ENCODE measurements at regions not wholly inside any gene's neighbourhood (a gene's known extent, or its start where the extent isn't known, plus 50 kb on each side); places are given as distances from the start of the nearest gene placed in this dataset.
"Not testable (repeated sequence)": the region's sequence is repeated elsewhere in the genome, so short reads cannot be mapped to it uniquely, and the experiment has no call there.

DNA sequence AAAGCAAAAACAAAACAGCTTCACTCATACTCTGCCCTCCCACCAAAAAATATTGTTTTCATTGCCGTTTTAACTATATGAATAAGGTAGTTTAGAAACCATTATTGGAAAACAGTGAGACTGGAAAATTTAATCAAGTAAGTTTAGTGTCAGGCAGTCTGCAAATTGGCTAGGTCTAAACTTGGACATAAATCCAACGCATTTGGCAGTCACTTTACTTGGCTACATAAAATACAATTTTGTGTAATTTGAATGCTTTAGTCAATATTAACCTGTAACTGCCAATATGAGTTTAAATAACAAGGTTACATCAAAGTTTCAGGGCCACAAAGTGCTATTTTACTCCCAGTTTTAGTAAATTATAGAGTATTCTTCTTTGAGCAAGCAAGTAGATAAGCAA lies 202.3 kb upstream of the SLC38A2 start:
- DNase-seq (ENCODE audit: extremely low read depth in 1 of 2, low read depth in 1 of 2), result no peak

DNA sequence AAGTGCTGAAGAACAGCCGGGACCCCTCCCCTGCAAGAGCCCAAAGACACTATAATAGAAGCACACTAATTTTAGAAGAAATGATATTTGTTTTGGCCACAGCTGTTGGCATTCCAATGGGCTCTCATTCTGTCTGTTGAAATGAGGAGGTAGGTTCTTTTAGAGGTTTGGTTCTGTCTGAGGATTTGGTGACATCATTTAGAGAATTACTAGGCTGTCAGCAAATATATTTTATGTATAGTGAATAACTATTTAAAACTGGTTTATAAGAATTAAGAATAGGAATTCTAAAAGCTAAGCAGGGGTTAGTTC lies 200.7 kb upstream of the SLC38A2 start:
- DNase-seq (ENCODE audit: extremely low read depth in 1 of 2, low read depth in 1 of 2), result no peak

DNA sequence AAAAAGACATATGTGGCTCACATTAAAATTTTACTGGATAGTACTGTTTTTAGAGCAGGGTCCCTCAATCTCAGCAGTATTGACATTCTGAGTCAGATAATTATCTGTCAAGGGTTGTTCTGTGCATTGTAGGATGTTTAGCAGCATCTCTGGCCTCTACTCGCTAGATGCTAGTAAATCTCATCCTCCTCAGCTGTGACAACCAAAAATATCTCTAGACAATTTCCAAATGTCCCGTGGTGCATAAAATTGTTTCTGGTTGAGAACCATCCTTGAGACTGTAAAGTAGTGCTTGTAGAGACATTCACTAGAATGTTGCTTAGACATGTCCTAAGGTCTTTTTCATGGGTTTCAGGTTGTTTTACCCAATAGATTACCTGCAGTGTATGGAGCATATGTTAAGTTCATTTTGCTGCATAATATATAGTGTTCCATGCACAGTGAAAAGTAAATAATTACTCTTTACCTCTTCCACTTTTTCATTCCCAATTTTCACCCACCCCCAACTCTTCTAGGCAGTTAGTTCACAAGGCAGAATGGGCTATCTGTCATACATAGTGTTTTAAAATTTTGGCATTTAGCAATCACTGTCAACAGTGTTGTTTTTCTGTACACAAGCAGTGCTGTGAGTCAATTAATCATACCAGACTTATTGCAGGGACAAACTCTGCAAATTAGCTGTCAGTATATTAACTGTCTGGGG lies 200.2 kb upstream of the SLC38A2 start:
- no peak for DNase-seq (ENCODE audit: extremely low read depth in 1 of 2, low read depth in 1 of 2)

DNA sequence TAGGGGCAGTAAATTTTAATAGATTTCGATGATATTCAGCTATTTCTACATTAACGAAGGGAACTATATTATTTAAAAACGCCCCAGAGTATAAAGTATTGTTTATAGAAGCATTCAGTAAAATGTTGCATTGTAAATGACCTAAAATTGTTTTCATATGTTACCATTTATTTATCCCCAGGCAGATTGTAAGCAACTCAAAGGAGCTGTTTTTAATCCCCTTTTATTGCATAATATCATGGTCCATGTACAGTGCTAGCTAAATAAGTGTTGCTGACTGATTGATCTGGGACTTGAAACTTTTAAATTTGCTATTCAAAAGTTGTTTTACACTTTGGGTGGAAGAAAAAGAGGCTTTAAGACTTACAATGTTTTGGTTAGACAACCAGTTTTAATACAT lies 199.0 kb upstream of the SLC38A2 start:
- DNase-seq (ENCODE audit: extremely low read depth in 1 of 2, low read depth in 1 of 2), result no peak

DNA sequence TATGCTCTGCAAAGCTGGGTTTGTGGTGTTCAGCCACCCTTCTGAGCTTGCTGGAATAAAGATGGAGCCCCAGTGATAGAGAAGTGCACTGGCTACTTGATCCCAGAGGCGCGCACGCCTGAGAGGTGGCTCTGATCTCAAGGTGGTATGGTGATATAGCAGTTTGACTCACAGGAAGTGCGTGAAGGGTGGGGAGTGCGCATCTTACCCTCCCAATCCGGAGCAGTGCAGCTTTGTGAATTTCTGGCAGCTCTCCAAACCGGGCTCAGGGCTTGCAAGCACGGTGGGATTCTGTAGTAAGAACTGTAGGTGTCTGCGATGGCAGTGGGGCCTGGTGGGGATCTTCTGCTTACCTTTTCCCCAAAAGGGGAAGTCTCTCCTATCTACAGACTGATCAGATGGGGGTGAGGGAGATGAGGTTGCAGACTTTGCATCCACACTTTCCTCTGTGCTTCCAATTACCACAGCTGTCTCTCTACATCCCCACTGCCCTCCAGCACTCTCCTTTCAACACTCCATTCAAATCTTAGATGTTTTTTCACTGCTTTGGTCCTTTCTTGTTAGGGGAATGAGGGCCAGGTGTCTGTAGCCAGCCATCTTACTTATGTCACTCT lies 197.4 kb upstream of the SLC38A2 start:
- no peak for DNase-seq (ENCODE audit: extremely low read depth in 1 of 2, low read depth in 1 of 2)

DNA sequence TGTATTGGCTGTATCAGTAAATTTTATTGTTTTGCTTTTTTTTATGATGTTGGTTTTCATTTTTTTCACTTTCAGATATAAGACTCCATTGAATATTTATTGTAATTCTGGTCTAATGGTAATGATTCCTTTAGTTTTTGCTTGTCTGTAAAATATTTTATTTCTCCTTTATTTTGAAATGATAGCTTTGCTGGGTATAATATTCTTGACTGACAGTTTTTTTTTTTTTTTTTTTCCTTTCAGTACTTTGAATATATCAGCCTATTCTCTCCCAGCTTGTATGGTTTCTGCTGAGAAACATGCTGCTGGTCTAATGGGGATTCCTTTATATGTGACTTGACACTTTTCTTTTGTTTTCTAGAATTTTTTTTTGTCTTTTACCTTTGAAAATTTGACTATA lies 195.1 kb upstream of the SLC38A2 start:
- DNase-seq (ENCODE audit: extremely low read depth in 1 of 2, low read depth in 1 of 2), result no peak

DNA sequence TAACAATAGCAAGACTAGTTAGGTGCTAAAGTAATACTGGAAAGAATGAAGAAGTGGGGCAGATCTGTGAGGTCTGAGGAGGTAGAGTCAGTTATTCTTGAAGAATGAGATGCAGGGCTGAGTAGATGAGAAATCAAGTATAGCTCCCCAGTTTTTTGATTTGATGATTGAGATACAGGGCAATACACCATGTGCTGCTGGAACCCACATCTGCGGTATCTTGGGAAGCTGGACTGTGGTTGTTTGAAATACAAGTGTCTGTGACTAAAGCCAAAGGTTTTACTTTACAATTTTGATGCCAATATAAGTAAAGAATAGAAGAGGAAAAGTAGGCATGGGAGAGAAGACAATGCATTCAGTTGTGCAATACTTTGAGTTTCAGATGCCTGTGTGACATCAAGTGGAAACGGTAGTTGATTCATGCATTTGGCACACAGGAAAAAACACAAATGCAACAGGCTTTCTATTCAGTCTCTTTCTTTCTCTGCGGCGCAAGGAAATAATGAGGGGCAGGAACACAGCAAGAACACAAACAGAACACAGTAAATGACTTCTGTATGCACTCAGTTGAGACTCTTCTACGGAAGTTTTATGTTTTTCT lies 190.2 kb upstream of the SLC38A2 start:
- DNase-seq (ENCODE audit: extremely low read depth in 1 of 2, low read depth in 1 of 2), result no peak

DNA sequence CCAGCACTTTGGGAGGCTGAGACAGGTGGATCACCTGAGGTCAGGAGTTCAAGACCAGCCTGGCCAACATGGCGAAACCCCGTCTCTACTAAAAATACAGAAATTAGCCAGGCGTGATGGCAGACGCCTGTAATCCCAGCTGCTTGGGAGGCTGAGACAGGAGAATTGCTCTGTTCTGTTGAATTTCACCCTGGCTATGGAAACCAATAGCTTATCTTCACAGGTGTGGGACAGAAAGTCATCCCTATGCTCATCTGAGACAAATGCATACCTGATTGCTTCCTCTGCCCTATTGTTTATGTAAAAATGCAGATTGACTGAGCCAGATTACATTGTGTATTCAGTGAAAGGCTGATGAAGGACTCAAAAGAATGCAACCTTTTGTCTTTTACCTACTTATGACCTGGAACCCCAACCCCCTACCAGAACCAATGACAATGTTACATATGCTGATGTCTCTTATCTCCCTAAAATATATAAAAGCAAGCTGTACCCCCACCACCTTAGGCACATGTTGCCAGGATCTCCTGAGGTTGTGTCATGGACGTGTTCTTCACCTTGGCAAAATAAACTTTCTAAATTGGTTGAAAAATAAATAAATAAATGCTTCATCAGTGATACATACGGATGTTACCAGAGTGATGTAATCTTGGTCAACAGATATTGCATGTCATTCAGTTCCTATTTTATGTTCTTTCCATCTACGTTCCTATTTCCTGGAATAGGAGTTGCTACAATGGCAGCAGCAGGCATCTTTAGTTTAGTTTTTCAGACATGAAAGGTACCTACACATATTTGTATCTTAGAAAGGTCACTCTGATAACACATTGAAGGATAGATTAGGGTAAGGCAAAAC lies 189.4 kb upstream of the SLC38A2 start:
- not testable (repeated sequence) for DNase-seq (ENCODE audit: extremely low read depth in 1 of 2, low read depth in 1 of 2)

DNA sequence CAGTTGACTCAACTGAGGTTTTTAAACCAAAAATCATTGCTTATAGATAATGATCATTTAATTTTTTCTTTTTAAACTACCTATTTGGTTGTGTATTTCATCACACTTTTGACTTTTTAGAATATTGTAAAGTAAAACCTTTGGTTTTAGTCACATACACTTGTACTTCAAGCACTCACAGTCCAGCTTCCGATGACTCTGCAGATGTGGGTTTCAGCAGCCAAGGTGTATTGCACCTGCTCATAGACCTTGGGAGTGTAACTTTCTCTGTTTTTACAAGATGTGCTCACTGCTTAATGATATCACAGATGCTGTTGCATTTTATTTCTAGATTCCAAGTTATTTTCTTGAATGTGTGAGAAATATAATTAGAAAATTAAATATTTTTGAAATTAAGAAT lies 188.3 kb upstream of the SLC38A2 start:
- no peak for DNase-seq (ENCODE audit: extremely low read depth in 1 of 2, low read depth in 1 of 2)

DNA sequence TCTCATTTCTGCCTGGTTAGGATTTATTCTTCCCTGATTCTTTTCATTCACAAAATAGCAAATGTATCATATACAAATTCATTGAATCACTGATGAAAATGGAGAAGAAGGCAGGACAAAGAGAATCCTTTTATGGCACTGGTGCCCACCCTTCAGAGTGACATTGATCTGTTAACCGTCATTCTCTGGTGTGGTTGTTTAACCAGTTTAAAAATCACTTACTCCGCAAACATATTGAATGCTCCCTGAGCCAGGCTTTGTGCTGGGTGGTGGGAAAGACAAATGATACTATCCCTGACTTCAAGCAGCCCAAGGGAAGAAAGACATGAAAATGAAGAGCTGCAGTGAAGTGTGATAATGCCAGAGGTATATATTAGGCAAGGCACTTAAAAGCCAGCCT lies 187.5 kb upstream of the SLC38A2 start:
- DNase-seq (ENCODE audit: extremely low read depth in 1 of 2, low read depth in 1 of 2), result no peak

DNA sequence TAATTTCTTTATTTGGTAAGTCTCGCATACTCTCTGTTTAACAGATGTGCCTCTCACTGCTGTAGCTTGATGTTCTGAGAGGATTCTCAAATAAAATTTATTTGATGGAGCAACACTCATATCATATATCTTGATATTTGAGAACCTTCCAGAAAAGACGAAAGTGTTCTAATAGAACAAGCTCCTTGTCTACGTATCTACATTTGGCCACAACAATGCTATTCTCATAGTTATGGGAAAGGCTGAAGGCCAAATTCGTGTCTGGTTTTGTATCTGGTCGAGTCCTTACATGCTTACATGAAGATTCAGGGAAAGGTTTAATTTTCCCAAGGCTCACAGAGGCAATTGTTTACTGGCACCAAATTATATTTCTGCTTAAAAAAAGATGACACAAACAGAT lies 186.7 kb upstream of the SLC38A2 start:
- no peak for DNase-seq (ENCODE audit: extremely low read depth in 1 of 2, low read depth in 1 of 2)

DNA sequence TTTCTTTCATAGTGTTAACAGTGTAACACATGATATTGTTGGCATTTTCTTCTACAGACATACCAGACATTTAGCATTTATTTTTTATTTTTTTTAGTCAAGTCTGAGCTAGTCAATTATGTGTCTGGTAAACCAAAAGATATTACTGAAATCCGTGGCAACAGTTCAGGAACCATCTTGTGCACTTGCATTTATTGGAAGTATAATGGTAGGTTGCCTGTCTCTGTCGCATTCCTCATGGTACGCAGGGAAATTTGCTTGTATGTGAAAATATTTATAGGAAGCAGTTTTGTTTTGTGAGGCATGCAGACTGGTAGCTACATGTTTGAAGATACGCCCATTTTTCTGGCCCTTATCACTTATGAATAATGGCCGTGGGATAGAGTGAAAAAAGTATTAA lies 186.1 kb upstream of the SLC38A2 start:
- no peak for DNase-seq (ENCODE audit: extremely low read depth in 1 of 2, low read depth in 1 of 2)

DNA sequence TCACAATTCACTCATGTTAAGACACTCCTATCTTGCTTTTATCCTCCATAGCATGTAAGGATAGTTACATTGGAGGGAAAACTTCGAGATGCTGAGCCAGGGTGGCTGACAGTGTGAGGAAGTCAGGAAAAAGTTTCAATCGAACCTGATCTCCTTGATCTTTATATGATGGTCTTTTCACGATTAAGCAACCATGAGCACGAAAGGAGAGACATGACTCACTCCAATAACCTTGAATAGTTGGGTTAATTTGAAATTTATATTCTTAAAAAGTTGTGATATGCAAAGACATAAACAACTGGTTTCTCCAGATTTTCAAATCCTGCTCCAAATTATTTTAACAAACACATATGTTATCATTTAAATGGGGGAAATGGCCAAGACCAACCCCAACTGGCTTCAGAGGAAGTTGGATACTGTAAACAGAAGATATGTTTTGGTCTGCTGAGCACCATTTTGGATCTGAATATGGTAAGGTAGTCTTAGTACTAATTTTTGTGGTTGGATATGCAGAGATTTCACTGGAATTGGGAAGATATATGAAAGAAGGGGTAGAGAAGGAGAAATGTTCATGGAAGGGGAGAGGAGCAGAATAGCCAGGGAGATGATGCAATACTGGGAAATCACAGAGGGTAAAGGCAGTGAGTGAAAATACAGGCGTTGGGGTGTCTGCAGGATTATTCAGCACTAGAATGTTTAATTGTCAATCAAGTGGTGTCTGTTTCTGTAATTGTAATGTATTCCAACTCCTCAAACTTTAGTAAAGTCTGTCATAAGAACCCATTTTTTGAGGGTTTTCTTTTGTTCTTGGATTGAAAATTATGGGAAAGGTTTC lies 185.2 kb upstream of the SLC38A2 start:
- DNase-seq (ENCODE audit: extremely low read depth in 1 of 2, low read depth in 1 of 2), result no peak

DNA sequence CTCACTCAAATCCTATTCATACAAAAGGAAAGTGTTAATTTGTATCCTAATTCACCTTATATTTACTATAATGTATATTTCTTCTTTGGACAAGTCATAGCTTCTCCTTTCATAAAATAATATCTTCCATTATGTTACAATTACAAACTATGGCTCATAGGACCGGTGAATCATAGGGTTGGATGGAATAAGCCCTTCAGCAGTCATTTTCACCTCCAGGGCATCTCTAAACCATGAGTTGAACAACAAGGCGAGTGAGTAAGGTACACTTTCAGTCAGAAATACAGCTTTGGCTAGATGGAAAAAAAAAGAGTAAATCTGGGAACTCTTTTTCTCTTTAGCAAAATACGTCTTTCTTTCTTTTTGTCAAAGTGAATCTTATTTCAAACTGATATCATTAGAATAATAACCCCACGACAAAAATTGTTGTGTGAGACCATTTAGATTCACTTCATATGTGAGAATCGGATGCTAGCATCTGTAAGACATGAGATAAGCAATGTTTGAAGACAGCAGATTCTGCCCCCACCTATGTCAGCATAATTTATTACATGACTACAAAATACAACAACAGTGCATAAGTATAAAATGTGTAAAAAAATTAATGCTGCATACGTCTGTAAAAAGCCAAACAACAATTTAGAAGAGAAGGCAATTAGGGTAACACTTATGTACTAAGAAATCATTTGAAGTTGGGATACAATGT lies 184.4 kb upstream of the SLC38A2 start:
- DNase-seq (ENCODE audit: extremely low read depth in 1 of 2, low read depth in 1 of 2), result no peak

DNA sequence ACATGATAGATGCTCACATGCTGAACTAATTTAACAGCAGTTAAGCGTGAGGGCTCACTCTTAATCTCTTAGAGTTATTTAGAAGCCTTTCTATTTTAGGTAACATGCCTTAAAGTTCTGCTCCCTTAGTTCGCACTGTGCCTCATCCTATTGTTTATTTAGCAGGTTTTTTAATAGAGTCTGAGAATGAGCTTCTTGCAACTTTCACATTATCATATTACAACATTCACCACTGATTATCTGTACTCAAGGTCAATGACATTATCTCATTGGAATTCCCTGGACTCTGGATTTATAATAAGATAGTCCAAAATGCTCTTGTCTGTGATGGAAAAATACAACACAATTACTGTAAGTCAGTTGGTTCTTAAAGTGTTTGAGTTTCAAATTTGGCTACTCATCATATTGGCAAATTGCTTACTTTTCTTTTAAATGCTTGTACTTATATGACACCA lies 183.6 kb upstream of the SLC38A2 start:
- no peak for DNase-seq (ENCODE audit: extremely low read depth in 1 of 2, low read depth in 1 of 2)

DNA sequence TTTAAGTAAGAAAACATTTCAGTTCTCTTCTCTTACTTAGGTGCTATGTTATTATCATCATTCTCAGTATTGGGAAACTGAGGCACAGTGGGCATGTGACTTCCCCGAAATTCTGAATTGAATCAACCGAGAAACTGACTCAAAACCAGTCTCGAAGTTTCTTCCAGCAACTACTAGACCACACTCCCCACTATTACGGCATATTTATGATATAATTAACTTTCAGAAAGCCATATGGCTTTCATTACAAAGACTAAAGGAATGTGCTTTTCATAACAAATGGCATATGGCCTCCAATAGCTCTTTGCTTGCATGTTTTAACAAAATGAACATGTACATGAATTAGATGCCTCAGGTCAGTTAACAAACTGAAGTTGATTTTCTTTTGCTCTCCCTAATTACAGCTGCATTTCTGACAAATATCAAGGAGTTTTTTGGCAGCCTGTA lies 182.9 kb upstream of the SLC38A2 start:
- DNase-seq (ENCODE audit: extremely low read depth in 1 of 2, low read depth in 1 of 2), result no peak

DNA sequence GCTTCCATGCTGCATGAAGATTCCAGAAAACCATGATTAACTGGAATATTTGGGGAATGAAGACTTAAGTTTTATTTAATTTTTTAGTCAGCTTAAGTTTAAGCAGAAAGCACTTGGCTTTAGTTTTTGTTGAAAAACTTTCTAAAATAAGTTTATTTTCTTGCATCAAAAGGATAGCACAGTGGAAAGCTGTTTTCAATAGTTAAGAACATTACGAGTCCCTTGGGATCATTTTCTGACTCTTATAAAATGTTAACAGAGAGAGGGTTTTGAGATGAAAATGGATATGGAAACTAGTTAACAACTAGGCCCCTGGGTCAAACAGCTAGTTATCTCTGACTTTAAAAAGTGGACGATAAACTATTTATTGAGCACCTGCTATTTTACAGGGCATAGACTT lies 181.9 kb upstream of the SLC38A2 start:
- DNase-seq (ENCODE audit: extremely low read depth in 1 of 2, low read depth in 1 of 2), result no peak

DNA sequence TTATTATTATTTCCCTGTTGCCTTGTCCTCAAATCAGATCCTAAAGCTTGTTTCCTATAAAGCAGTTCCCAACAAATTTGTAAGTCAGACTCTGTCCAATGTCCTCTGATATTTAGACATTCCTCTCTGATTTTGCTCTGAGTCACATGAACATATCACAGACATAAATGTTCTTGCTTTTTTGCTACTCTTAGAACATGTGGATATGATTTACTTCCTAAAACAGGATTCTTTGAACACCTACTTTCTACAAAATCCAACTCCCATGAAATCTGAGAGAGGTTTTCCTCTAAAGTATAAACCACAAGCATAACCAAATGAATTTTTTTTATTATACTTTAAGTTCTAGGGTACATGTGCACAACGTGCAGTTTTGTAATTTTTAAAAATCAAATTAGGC lies 181.3 kb upstream of the SLC38A2 start:
- no peak for DNase-seq (ENCODE audit: extremely low read depth in 1 of 2, low read depth in 1 of 2)

DNA sequence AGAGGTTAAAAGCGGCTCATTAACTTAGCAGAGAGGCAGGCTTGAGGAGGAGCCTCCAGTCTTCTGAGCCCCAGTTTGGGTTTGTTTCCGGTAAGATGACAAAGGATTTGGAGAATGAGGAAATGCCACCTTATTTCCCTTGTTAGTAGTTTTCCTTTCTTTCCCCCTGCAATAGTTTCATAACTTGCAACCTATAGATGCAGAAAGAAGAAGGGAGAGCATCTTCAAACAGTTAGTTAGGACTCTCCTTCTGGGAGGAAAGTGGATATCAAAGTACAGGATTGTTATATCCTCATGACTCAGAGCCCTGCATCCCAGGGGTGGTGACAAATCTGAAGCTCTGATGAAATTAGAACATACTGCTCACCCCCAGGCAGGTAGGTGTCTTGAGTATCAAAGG lies 180.7 kb upstream of the SLC38A2 start:
- DNase-seq (ENCODE audit: extremely low read depth in 1 of 2, low read depth in 1 of 2), result no peak

DNA sequence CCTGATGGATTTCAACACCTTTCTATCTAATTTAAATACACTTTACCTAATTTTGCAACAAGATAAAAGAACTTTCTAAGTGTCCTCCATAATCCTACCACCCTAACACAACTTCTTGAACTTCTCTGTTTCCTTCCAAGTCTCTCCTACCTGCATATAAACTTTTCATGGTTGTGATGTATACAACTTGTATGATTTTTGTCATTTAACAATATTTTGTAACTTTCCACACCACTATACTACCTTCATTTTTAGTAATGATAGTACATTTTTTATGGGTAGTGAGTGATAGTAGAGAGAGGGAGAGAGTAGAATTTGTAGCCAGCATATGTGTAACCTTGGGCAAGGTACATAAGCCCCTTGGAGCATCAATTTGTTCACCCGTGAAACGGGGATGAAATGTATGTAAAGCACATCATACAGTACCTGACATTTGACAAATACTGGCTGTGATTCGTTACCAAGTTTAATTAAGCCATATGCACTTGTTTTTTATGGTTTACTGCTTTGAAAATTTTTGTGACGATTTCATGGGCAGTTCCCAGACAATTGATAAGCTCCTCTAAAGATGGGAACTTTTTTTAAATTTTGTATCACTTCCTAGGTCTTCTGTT lies 177.8 kb upstream of the SLC38A2 start:
- DNase-seq (ENCODE audit: extremely low read depth in 1 of 2, low read depth in 1 of 2), result no peak
